ENCODE measurements at regions not wholly inside any gene's neighbourhood (a gene's known extent, or its start where the extent isn't known, plus 50 kb on each side); places are given as distances from the start of the nearest gene placed in this dataset.

- no peaks in the 10 kb centered on the region for H3K36me3 Mint-ChIP-seq (ENCODE audit: low read depth)
- no peak overlapping the region for H3K4me3 Mint-ChIP-seq (ENCODE audit: low read depth)
- intact Hi-C loops (cut with micrococcal nuclease) = no loop called here
- no peaks in the 10 kb centered on the region for H3K4me1 Mint-ChIP-seq (ENCODE audit: low read depth)
- no peaks in the 10 kb centered on the region for H3K27me3 Mint-ChIP-seq (ENCODE audit: low read depth)
- peaks cover 33% of the 10 kb centered on the region for H3K9me3 Mint-ChIP-seq
- DNase-seq (ENCODE audit: low spot score) = no peak
- no peak overlapping the region for H3K27ac Mint-ChIP-seq
Measured at GRCh38 chr5:4734348-4734747, 405.8 kb upstream of the ADAMTS16 start.

- Mint-ChIP-seq H3K27ac (no peak overlapping the region), H3K4me3 (ENCODE audit: low read depth) (no peak overlapping the region), H3K36me3 (ENCODE audit: low read depth) (no peaks in the 10 kb centered on the region), H3K9me3 (peaks cover 42% of the 10 kb centered on the region), H3K4me1 (ENCODE audit: low read depth) (no peaks in the 10 kb centered on the region), H3K27me3 (ENCODE audit: low read depth) (no peaks in the 10 kb centered on the region)
- no peak for DNase-seq (ENCODE audit: low spot score)
- intact Hi-C loops (cut with micrococcal nuclease) = no loop called here
Measured at GRCh38 chr5:4735261-4735660, 404.9 kb upstream of the ADAMTS16 start.

DNA sequence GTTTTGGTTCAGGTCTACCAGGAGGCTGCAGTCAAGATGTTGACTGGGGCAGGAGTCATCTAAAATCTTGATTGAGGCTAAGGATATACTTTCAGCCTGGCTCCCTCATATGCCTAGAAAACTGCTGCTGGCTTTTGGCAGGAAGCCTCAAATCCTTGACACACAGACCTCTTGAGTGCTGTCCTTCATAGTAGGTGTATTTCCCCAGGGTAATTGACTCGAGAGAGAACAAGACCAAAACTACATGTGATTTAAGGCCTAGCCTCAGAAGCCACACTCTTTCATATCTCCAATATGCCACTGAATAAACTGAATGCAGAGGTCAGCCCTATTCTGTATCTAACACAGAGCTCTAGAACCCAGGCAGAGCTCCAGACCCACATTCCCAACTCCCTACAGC lies 402.3 kb upstream of the ADAMTS16 start:
- Mint-ChIP-seq H3K9me3 (peaks cover 53% of the 10 kb centered on the region), H3K4me3 (ENCODE audit: low read depth) (no peak overlapping the region), H3K4me1 (ENCODE audit: low read depth) (no peaks in the 10 kb centered on the region), H3K36me3 (ENCODE audit: low read depth) (no peaks in the 10 kb centered on the region), H3K27me3 (ENCODE audit: low read depth) (no peaks in the 10 kb centered on the region), H3K27ac (no peak overlapping the region)
- intact Hi-C loops (cut with micrococcal nuclease) = no loop called here
- no peak for DNase-seq (ENCODE audit: low spot score)

DNA sequence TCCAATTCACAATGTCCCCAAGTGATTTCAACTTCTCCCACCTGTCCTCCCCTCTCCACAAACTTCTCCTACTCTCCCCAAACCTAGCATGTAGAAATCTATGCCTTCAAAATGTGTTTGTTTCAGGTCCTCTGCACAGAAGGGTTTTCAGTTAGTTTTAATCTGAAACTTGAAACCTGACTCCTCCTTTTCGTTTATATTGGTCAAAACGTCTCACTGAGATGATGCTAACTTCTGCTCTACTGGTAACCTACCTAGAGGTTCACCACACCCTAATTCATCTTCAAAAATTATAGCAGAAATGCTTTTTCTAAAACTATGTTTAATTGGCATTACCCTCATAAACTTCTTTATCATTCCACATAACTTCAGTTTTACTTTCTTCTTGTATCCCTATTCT lies 401.8 kb upstream of the ADAMTS16 start:
- Mint-ChIP-seq H3K27me3 (ENCODE audit: low read depth) (no peaks in the 10 kb centered on the region), H3K36me3 (ENCODE audit: low read depth) (no peaks in the 10 kb centered on the region), H3K27ac (no peak overlapping the region), H3K4me3 (ENCODE audit: low read depth) (no peak overlapping the region), H3K9me3 (peaks cover 58% of the 10 kb centered on the region), H3K4me1 (ENCODE audit: low read depth) (no peaks in the 10 kb centered on the region)
- intact Hi-C loops (cut with micrococcal nuclease) = no loop called here
- no peak for DNase-seq (ENCODE audit: low spot score)

DNA sequence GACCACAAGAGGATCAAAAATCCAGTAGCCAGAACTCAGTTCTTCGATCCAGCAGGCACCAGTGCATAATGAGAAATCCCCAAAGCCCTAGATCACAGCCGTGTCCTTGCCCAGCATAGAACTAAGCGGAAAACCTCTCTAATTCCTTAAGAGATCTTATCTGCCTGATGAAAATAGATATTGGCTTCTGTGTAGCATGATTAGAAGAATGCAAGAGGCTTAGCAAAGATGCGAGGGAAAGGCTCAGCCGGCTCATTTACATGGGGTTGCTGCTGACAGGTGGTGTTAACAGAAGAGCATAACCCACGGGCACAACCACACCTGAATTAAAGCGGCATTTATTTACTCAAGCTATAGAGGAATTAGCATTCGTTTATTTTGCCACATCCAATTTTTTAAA lies 400.0 kb upstream of the ADAMTS16 start:
- no peaks in the 10 kb centered on the region for H3K4me1 Mint-ChIP-seq (ENCODE audit: low read depth)
- no peak for DNase-seq (ENCODE audit: low spot score)
- H3K27me3 Mint-ChIP-seq (ENCODE audit: low read depth) = no peaks in the 10 kb centered on the region
- no peaks in the 10 kb centered on the region for H3K36me3 Mint-ChIP-seq (ENCODE audit: low read depth)
- no peak overlapping the region for H3K4me3 Mint-ChIP-seq (ENCODE audit: low read depth)
- intact Hi-C loops (cut with micrococcal nuclease) = no loop called here
- no peak overlapping the region for H3K27ac Mint-ChIP-seq
- H3K9me3 Mint-ChIP-seq = peaks cover 56% of the 10 kb centered on the region

GRCh38 chr5:4758550-4758949 lies 381.6 kb upstream of the ADAMTS16 start:
- peaks cover 13% of the 10 kb centered on the region for H3K9me3 Mint-ChIP-seq
- intact Hi-C loops (cut with micrococcal nuclease) = no loop called here

DNA sequence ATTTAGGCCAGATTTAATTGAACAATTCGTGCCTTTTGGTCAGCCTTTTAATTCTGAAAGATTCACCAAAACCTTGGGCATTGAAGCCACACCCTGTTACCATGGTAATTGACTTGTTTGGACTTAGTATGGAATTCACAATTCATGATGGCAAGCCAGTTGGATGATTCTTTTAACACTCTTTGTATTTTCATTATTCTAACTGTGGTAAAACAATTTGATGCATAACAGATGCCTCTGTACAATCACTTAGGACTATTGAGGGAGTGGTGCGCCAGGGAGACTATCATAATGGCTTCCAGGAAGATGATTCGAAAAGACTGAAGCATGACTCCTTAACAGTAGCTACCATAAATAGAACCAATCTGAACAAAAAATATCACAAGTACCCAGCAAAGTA lies 381.1 kb upstream of the ADAMTS16 start:
- intact Hi-C loops (cut with micrococcal nuclease) = no loop called here
- Mint-ChIP-seq H3K4me3 (ENCODE audit: low read depth) (no peak overlapping the region), H3K27ac (no peak overlapping the region), H3K27me3 (ENCODE audit: low read depth) (no peaks in the 10 kb centered on the region), H3K36me3 (ENCODE audit: low read depth) (no peaks in the 10 kb centered on the region), H3K9me3 (peaks cover 13% of the 10 kb centered on the region), H3K4me1 (ENCODE audit: low read depth) (no peaks in the 10 kb centered on the region)
- no peak for DNase-seq (ENCODE audit: low spot score)

More at GRCh38 chr5:4758550-4758949, 381.6 kb upstream of the ADAMTS16 start:
- no peaks in the 10 kb centered on the region for H3K4me1 Mint-ChIP-seq (ENCODE audit: low read depth)
- no peak overlapping the region for H3K27ac Mint-ChIP-seq
- DNase-seq (ENCODE audit: low spot score) = no peak
- no peaks in the 10 kb centered on the region for H3K36me3 Mint-ChIP-seq (ENCODE audit: low read depth)
- no peaks in the 10 kb centered on the region for H3K27me3 Mint-ChIP-seq (ENCODE audit: low read depth)
- H3K4me3 Mint-ChIP-seq (ENCODE audit: low read depth) = no peak overlapping the region

DNA sequence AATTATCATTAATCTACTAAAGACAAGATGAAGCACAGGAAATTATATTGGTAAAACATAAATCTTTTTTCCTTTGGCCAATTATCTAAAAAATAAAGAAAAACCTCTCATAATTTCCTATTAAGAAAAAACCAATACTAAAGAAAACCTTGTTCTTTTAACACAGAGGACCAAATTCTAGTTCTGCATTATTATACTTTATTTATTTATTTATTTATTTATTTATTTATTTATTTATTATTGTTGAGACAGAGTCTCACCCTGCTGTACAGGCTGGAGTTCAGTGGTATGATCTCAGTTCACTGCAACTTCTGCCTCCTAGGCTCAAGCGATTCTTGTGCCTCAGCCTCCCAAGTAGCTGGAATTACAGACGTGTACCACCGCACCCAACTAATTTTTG lies 377.8 kb upstream of the ADAMTS16 start:
- no peaks in the 10 kb centered on the region for H3K4me1 Mint-ChIP-seq (ENCODE audit: low read depth)
- no peaks in the 10 kb centered on the region for H3K36me3 Mint-ChIP-seq (ENCODE audit: low read depth)
- intact Hi-C loops (cut with micrococcal nuclease) = no loop called here
- no peak overlapping the region for H3K27ac Mint-ChIP-seq
- peaks cover 22% of the 10 kb centered on the region for H3K9me3 Mint-ChIP-seq
- no peak for DNase-seq (ENCODE audit: low spot score)
- H3K27me3 Mint-ChIP-seq (ENCODE audit: low read depth) = no peaks in the 10 kb centered on the region
- no peak overlapping the region for H3K4me3 Mint-ChIP-seq (ENCODE audit: low read depth)

- no peaks in the 10 kb centered on the region for H3K4me1 Mint-ChIP-seq (ENCODE audit: low read depth)
- DNase-seq (ENCODE audit: low spot score) = no peak
- intact Hi-C loops (cut with micrococcal nuclease) = no loop called here
- no peak overlapping the region for H3K27ac Mint-ChIP-seq
- H3K4me3 Mint-ChIP-seq (ENCODE audit: low read depth) = no peak overlapping the region
- H3K36me3 Mint-ChIP-seq (ENCODE audit: low read depth) = no peaks in the 10 kb centered on the region
- peaks cover 28% of the 10 kb centered on the region for H3K9me3 Mint-ChIP-seq
- H3K27me3 Mint-ChIP-seq (ENCODE audit: low read depth) = no peaks in the 10 kb centered on the region
Measured at GRCh38 chr5:4765411-4765810, 374.7 kb upstream of the ADAMTS16 start.

DNA sequence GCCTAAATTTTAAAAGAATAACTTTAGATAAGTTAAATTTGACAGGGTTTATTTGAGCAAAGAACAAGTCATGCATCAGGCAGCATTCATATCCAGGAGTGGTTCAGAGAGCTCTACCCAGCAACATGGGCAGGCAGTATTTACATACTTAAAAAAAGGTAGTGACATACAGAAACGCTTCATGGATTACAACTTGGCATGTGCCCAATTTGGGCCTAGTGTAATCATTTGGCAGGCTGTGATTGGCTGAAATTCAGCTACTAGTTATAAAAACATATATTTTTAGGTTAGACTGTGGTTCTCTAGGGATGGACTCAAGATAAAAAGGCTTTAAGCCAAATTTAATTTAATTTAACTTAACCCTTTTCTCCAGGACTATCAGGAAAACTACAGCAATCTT lies 374.0 kb upstream of the ADAMTS16 start:
- DNase-seq (ENCODE audit: low spot score) = no peak
- H3K27ac Mint-ChIP-seq = no peak overlapping the region
- intact Hi-C loops (cut with micrococcal nuclease) = no loop called here
- no peaks in the 10 kb centered on the region for H3K27me3 Mint-ChIP-seq (ENCODE audit: low read depth)
- no peaks in the 10 kb centered on the region for H3K4me1 Mint-ChIP-seq (ENCODE audit: low read depth)
- no peaks in the 10 kb centered on the region for H3K36me3 Mint-ChIP-seq (ENCODE audit: low read depth)
- no peak overlapping the region for H3K4me3 Mint-ChIP-seq (ENCODE audit: low read depth)
- H3K9me3 Mint-ChIP-seq = peaks cover 28% of the 10 kb centered on the region

- Mint-ChIP-seq H3K4me3 (ENCODE audit: low read depth) (no peak overlapping the region), H3K27ac (no peak overlapping the region), H3K9me3 (peaks cover 37% of the 10 kb centered on the region), H3K4me1 (ENCODE audit: low read depth) (no peaks in the 10 kb centered on the region), H3K27me3 (ENCODE audit: low read depth) (no peaks in the 10 kb centered on the region), H3K36me3 (ENCODE audit: low read depth) (no peaks in the 10 kb centered on the region)
- no peak for DNase-seq (ENCODE audit: low spot score)
- intact Hi-C loops (cut with micrococcal nuclease) = no loop called here
Measured at GRCh38 chr5:4772591-4772990, 367.5 kb upstream of the ADAMTS16 start.

- Mint-ChIP-seq H3K36me3 (ENCODE audit: low read depth) (no peaks in the 10 kb centered on the region), H3K4me1 (ENCODE audit: low read depth) (no peaks in the 10 kb centered on the region), H3K4me3 (ENCODE audit: low read depth) (no peak overlapping the region), H3K9me3 (peaks cover 36% of the 10 kb centered on the region), H3K27ac (no peak overlapping the region), H3K27me3 (ENCODE audit: low read depth) (no peaks in the 10 kb centered on the region)
- no peak for DNase-seq (ENCODE audit: low spot score)
- intact Hi-C loops (cut with micrococcal nuclease) = no loop called here
Measured at GRCh38 chr5:4773827-4774317, 366.3 kb upstream of the ADAMTS16 start.

- intact Hi-C loops (cut with micrococcal nuclease) = no loop called here
- Mint-ChIP-seq H3K4me1 (ENCODE audit: low read depth) (no peaks in the 10 kb centered on the region), H3K4me3 (ENCODE audit: low read depth) (no peak overlapping the region), H3K9me3 (peaks cover 39% of the 10 kb centered on the region), H3K27ac (no peak overlapping the region), H3K36me3 (ENCODE audit: low read depth) (no peaks in the 10 kb centered on the region), H3K27me3 (ENCODE audit: low read depth) (no peaks in the 10 kb centered on the region)
- DNase-seq (ENCODE audit: low spot score) = no peak
Measured at GRCh38 chr5:4777435-4777834, 362.7 kb upstream of the ADAMTS16 start.

GRCh38 chr5:4780633-4781032 lies 359.5 kb upstream of the ADAMTS16 start:
- DNase-seq (ENCODE audit: low spot score) = no peak
- Mint-ChIP-seq H3K27ac (no peak overlapping the region), H3K36me3 (ENCODE audit: low read depth) (no peaks in the 10 kb centered on the region), H3K4me1 (ENCODE audit: low read depth) (no peaks in the 10 kb centered on the region), H3K27me3 (ENCODE audit: low read depth) (no peaks in the 10 kb centered on the region), H3K4me3 (ENCODE audit: low read depth) (no peak overlapping the region), H3K9me3 (peaks cover 56% of the 10 kb centered on the region)
- intact Hi-C loops (cut with micrococcal nuclease) = no loop called here

All from activated T-helper 2 cell treated with anti-CD3 and anti-CD28 coated beads, Interferon-gamma antibody, Interleukin-2, Interleukin-4, amounts not matched to agents 10 μg/mL and 5 μg/mL and 100 μg/mL, durations not matched to agents 14 hours and 24 hours and 36 hours (primary cell).